ENCODE measurements at regions not wholly inside any gene's neighbourhood (a gene's known extent, or its start where the extent isn't known, plus 50 kb on each side); places are given as distances from the start of the nearest gene placed in this dataset.

DNA sequence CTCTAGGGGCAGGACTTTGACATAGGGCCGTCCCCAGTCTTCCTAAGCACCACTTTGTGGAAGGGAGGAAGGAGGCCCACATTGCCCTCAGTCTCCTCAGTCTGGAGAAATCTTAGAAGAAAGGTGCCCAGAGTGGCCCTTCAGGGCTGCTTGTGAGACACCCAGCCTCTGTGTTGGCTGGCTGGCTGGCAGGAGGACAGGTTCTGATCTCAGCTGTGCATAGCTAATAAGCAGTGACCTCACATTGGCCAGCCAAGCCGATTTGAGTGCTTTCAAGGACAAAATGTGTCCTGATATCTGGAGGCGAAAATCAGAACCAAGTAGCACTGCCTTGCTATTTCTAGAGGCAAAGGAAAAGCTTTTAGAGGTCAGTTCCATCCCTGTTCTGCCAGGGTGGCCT, 211.5 kb downstream of the BCOR start:
- ATAC-seq, result peak; percentile 42

DNA sequence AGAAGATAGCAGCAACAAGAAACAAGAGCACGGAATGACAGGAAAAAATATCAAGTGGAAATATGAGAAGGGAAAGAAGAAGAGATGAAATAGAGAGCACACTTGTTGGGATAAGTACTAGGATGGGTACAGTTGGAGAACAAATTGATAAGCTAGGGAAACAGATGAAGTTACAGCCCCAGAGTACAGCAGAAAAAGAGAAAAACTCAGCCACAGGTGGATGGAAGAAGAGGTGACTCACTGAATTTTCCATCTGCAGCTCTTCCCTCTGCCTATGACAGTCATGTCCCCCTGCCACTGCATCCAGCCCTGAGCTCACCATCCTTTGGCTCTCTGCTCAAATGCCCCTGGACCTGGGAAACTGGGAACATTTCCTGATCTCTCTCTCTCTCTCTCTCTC, 209.0 kb downstream of the BCOR start:
- no peak for ATAC-seq
- no peak for DNase-seq (ENCODE audit: low spot score)

More for the DNA sequence above, 211.5 kb downstream of the BCOR start:
- no peak for DNase-seq (ENCODE audit: low spot score)

DNA sequence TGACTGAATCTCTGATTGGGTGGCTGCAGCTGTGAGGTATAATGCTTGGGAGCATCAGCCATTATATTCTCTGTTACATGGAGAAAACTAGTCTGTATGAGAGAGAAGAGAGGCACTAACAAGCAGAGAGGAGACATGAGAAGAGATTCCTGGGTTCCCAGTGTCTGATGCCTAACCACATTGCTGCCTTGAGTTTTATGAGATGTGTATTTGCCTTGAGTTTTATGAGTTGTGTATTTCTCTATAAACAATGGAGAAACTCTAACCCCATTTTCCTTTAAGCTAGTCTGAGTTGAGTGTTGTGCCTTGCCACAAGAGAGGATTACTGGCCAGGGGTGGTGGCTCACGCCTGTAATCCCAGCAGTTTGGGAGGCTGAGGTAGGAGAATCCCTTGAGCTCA, 208.1 kb downstream of the BCOR start:
- DNase-seq (ENCODE audit: low spot score), result no peak
- ATAC-seq, result no peak

DNA sequence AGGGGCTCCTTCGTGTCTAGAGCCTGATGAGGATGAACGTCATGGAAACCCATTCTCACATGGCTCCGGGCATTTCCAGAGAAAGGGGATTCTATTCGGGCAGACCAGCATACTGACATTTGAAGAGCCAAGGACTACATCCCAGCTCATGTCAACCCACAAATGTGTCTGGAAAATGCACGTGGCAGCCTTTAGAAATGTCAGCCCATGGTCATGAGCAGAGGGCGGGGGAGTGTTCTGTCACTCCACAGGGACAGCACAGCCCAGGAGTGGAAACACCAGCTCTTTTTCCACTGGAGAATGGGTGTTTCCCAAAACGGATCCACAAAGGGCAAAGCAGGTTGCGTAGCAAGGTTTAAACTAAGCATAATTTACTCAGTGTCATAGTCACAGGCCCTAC, 207.0 kb downstream of the BCOR start:
- DNase-seq (ENCODE audit: low spot score) (no peak), ATAC-seq (no peak)

DNA sequence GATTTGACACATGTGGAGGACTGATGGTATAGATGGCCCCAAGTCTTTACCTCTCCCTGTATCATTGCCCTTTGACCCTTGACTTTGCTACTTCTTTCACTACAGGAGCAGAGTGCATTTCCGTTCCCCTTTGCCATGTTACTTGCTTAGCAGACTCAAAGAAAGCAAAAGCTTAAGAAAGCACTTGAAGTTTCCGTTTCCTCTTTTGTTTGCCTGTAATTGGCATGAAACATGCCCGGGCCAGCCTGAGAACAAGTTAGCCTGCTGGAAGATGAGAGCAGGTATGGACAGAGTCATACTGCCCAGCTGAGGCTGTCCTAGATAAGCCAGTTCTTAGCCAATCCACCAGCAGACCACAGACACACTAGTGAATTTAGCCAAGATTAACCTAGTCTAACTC, 206.0 kb downstream of the BCOR start:
- peak; percentile 36 for ATAC-seq

DNA sequence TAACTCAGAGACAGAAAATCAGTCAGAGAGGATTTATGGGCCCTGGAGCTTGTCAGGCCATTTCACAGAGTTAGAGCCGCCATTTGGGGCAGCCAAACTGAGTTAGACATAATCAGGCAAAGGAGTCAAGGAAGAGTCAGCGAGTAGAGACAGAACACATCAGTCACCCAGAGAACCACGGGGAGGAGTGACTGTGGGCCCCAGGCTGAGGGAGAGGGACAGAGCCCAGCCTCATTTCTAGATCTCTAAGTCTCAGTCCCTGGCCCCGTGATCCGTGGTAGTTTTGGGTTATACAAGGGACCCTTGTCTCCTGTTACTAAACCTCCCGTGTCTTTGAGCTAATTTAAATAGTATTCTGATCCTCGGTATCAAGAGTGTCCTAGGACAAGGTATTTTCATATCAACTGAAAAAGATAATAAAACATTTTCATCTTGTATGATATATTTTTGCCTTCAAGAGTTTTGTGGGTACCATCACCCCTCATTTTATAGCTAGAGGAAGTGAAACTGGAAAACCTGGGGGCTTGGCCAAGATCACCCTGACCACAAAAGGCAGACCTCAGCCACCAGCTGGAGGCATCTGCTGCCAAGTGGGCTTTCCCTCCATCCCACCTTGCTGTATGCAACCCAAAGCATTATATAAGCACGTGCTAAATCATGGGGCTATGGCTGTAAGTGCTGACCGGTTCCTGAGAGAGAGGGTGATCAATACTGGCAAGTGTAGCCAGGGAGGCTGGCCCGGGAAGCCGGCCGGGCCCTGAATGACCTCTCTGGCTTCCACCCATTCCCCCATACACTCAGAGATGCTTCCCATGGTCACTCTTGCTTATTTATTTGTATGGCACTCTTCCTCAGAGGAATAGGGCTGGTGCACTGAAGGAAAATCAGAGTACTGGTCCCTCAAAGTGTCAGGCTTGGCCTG, 204.1 kb downstream of the BCOR start:
- no peak for DNase-seq (ENCODE audit: low spot score)
- ATAC-seq, result peak; percentile 57

More for the DNA sequence above, 206.0 kb downstream of the BCOR start:
- no peak for DNase-seq (ENCODE audit: low spot score)

DNA sequence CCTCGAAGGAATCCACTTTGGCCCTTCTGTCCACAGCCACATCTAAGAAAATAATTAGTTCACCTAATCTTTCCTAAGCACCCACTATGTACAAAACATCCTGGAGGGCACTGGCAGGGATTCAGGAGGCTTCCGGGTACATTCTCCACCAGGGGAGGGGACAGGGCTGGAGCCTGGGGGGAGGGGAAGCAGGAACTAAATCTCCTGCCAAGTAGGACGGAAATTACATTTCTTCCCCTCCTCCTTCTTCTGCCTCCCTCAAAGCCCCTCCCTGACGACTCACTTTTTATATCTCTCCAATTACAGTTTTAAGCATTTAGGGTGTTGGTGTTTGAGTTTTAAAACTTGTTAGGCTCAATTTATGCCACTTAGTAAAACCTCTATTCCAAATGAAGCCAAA, 203.1 kb downstream of the BCOR start:
- ATAC-seq (peak; percentile 38), DNase-seq (ENCODE audit: low spot score) (no peak)

DNA sequence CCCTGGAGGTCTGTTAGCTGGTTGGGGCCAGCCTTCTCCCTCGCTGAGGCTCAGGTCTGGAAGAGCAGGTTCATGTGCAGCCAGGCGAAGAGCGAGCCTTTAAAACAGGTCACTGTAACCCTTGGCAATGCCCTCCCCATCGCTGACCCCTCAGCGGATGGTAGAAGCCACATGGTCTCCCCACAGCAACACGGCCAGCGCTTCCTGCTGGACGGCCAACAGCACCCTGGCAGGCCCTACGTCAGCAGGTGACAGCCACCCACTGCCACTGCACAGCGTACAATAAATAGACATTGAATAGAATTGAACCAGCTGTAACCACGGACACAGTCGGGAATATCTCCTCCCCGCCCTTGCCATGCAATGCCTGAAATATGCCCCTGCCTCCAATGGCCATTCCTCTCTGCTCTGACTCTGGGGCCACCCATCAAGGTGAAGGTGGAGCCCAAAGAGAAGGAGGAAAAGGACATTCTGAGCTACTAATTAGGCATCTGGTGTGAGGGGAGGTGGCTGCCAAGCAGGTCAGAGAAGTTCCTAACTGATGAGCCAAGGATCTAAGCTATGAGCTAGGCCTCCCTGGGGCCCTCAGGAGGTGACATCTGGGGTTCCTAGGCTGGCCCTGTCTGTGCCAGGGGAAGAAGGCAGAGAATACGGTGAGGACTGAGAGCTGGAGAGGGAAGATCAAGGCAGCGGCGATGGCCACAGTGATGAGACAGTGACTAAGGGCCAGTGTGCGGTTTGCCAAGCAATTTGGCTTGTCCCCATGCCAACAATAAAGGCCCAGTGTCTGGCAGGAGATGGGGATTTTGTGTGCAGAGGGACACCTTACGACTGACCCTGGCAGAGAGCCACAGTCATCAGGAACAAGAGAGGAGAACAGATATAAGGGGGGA, 202.3 kb downstream of the BCOR start:
- ATAC-seq (peak; percentile 67), DNase-seq (ENCODE audit: low spot score) (peak; percentile 48)

DNA sequence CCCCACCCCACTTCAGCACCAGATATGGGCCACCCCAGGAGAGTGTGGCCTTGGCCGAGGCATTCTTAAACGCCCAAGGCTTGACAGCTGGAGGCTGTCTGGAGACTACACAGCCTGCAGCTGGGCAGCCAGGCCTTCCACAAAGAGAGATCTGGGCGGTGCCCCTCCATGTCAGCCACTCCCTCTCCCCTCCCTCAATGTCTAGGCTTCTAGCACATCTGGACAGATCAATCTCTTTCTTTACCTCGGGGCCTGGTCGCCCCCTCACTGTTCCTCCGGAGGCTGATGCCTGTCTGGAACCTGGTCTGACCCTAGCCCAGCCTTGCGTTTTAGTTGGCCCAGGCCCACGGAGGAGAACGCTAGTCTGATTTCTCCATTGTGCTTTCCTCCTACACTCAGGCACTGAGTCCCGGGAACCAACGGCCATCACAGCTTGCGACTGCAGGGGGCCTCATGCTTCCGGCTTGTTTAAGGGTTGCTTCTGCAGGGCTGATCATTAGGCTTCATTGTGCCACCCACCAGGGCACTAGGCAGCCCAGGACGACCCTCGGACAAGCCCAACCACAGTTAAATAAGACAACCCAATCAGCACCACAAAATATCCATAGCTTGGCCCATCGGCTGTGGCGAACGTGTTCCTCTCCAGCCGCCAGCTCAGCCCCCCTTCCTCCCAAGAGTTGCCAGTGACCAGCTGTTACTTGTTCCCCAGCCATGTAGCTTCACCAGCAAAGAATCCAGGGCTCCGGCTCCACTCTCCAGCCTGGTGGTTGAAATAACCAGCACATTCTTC, 200.6 kb downstream of the BCOR start:
- DNase-seq (ENCODE audit: low spot score), result no peak
- no peak for ATAC-seq

DNA sequence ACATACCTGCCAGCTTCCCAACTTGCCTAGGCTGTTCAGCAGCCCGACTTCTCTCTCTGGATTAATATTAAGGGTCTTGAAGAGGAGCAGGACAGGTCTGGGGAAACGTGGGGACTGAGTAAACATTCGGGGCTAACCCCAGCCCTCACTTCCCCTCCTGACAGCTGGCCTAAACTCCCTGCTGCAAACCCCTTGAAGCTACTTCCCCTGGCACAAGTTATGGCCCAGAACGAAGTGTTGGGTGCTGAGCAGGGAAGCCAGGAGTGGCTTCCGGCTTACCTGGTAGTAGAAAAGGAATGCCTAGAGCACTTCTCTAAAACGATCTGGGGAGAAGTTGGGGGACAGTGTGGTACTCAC, 200.0 kb downstream of the BCOR start:
- ATAC-seq, result no peak
- no peak for DNase-seq (ENCODE audit: low spot score)

DNA sequence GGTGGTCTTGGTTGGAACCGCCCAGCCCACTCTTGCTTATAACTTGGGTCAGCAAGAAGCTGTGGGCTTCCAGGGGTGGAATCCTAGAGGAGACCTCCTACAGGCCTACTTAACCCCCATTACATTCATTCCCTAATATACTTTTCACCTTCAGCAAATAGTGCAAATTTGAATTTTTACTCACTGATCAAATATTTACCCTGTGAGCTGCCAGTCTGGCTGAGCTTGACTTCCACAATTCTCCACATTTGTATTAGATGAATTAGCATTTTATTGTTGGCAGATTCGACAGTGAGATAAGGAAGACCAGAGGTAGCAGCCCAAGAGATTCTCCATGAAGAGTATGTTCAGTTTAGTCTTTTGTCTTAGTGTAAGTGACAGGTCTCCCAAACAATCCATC, 199.6 kb downstream of the BCOR start:
- DNase-seq (ENCODE audit: low spot score) (no peak), ATAC-seq (no peak)

DNA sequence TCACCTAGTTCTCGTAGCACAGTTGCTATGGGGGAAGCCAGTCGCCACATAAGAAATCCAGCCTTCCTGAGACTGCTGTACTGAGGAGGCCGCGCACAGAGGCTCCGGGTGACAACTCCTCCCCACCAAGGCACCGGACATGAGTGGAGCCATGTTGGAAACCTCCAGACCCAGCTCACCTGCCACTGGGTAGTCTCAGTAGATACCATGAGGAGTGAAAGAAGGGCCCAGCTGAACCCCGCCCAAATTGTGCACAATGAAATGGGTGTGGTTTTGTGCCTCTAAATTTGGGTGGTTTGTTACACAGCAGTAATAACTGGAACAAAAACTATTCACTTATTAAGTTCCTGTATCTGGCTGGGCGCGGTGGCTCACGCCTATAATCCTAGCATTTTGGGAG, 198.7 kb downstream of the BCOR start:
- ATAC-seq (no peak), DNase-seq (ENCODE audit: low spot score) (no peak)

DNA sequence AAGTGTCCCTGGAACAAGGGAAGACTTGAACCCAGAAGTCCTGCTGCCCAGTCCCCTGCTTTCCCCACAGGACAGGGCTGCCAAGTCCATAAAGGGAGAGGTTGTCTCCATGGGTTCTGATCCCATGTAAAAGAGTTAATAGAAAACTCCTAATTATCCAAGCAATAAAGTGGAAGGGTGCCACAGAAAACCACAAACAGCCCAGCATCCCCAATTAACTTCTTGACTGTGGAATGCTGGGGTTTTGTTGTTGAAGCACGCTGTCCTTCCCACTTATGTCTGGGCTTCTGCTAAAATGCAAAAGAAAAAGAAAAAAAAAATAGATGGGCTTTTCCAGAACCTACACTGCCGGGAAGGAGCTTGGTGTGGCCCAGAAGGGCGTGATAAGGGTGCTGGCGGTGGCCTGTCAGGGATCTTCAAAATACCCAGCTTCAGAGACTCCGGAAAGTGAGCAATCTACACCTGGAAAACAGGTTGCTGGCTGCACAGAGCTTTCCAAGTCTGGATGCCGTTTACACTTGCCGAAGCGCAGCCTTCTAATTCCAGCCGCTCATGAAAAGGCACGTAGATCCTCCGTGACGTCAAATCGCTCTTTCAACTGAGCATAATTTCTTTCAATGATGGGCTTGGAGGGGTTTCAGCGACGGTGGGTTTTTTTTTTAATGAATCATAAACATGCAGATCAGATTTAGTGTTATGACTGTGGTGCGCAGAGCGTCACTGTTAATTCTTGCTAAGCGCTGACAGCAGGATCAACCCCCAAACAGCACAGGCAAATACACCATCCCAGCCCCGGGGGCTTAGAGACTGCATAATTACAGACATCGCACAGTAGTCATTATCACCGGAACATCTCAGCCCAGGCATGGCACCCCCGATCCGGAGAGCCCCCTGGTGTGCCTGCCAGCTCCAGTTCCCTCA, 197.6 kb downstream of the BCOR start:
- DNase-seq (ENCODE audit: low spot score) (no peak), ATAC-seq (no peak)

DNA sequence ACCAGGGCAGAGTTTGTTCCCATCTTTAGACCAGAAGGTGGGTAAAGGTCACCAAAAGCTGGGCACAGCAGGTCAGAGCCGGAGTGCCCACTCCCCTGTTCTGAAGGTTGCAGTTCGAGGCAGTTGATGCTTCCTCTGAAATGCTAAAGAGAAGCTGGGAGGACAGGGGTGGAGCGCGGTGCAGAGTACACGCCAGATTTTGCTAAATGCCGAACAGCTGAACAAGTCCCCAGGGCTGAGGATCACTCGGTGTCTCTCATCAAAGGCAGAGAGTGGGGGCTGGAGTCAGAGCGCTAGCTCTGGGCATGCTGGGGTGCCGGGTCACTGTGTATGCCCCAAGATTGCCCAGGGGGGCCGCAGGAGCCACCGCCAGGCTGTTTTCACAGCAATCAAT, 197.0 kb downstream of the BCOR start:
- ATAC-seq, result no peak
- no peak for DNase-seq (ENCODE audit: low spot score)

DNA sequence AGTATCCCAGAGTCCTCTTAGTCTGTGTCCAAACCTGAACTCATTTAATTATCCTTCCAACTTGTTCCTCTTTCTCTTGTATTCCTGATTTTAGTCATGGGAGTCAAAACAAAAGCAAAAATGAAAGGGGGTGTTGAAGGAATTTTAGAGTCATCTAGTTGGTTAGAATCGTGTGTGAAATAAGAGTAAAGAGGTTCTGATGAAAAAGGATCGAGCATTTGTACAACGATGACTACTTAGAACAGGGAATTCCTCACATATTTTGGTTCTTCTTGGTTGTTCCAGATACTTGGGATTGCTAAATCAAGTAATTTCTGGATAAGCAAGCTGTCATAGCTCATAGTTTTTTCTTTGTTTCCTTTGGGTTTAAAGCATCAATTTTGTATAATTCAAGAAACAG, 194.4 kb downstream of the BCOR start:
- no peak for DNase-seq (ENCODE audit: low spot score)
- ATAC-seq, result no peak

DNA sequence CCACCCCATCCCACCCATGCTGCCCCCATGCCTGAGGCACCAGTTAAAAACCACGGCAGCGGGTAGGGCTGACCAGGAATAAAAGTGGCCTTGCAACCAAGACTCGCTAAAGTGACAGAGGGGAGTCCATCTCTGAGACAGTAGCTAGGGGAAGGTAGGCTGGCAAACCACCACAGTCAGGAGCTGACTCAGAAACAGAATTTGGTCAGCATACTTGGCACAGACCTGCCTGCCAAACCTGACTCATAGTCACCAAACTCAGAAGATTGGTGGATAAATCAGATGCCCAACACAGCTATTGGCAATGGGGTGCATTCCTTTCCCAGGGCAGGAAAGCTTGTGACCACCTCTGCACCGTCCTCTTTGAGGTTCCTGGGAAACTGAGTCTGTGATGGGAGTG, 193.8 kb downstream of the BCOR start:
- no peak for DNase-seq (ENCODE audit: low spot score)
- ATAC-seq, result no peak

DNA sequence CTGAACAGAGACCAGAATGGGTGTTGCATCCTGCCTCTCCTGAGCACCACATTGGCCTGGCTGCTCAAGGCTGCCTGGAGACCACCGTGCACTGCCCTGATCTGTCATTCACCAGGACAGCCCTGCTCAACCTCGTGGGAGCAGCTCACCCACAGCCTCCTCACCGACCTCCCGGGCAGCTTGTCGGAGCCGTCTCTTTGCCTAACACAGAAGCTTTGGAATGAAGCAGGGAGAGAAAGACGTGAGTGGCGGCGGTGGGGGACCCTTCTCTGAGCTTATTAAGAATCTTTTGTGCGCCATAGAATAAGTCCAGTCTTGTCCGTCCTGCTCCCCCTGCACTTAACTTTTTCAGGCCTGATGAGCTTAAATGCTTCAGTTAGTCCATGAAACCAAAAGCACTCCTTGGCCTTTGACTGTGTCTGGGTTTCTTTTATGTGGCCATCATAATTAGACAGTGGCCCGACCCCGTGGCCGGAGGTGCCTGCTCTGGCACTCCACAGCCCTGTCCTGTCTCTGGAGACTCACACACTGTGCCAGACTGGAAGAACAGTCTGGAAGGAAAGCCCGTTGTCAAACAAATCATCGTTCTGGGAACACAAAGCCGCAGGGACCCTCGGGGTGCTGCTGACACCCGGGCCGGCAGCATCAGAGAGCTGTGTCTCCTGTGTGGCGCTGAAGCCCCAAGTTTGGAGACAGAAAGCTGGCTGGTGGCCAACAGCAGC, 192.8 kb downstream of the BCOR start:
- DNase-seq (ENCODE audit: low spot score) (no peak), ATAC-seq (peak; percentile 26)

DNA sequence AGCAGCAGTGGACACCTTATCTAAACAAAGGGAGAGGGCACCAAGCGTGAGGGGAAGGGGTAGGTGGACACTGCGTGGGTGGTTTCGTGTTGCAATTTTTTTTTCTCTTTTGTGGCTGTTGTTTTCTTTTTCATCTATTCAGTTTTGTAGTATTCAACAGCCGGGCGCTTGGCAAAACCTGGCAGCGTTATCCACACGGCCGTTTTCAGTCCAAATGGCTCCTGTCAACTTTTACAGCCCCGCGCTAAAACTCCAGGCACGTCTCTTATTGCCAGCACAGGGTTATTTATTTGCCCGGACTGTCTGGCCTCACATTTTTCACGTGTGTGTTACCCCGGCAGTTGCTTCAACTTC, 192.2 kb downstream of the BCOR start:
- peak; percentile 71 for ATAC-seq
- peak; percentile 73 for DNase-seq (ENCODE audit: low spot score)

DNA sequence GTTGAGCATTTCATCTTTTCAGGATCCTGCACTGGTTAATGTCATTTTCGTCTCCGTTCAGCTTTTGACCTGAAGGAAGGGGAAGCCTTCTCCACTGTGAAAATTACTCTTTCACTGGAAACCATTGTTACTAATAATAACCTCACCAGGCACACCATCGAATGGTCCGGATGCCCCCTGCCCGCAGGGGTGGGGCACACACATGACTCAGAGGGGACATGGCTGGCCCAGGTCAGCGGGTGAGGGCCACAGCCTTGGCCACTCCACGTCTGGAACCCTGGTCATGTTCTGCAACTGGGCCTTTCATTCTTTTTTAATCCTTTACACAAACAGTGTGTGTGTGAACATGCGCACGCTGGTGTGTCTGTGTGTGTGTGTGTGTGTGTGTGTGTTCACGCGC, 191.8 kb downstream of the BCOR start:
- DNase-seq (ENCODE audit: low spot score) (no peak), ATAC-seq (no peak)
